ENCODE measurements at regions not wholly inside any gene's neighbourhood (a gene's known extent, or its start where the extent isn't known, plus 50 kb on each side); places are given as distances from the start of the nearest gene placed in this dataset.
"Not testable (repeated sequence)": the region's sequence is repeated elsewhere in the genome, so short reads cannot be mapped to it uniquely, and the experiment has no call there.

DNA sequence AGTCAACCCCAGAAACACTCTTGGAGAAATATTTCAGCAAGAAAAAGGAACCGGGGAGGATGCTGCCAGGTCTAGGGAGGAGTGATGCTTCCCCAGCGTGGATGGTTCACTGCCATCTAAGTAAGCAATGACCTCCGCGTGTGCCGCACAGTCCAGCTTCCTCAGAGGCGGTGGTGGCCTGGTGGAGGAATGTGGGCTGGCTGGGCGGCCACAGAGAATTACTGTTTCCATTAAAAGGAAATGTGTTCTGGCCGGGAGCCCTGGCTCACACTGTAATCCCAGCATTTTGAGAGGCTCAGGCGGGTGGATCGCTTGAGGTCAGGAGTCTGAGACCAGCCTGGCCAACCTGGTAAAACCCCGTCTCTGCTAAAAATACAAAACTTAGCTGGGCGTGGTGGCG, 356.7 kb downstream of the GOLGA6L6 start:
- not testable (repeated sequence) for DNase-seq (ENCODE audit: low read depth); H3K4me3 ChIP-seq (ENCODE audit: low read depth, low read length)

DNA sequence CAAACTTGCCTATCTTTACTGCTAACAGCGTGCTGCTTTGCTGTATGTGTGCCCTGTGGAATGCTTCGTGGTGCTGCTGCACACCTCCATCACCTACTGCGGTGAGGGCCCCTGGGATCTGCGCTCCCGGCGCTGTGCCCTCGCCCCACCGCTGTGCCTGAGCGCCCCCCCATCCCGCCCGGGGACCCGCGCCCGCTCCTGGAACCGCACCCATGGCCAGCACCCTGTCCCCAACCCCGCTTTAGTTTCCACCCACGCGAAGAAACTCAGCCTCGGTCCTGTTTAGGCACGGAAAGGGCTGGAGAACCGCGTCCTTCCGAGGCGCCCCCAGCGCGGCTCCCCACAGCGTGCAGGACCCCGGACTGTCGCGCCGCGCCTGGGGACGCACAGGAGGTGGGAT, 373.4 kb downstream of the GOLGA6L6 start:
- not testable (repeated sequence) for H3K4me3 ChIP-seq (ENCODE audit: low read depth, low read length); DNase-seq (ENCODE audit: low read depth)

DNA sequence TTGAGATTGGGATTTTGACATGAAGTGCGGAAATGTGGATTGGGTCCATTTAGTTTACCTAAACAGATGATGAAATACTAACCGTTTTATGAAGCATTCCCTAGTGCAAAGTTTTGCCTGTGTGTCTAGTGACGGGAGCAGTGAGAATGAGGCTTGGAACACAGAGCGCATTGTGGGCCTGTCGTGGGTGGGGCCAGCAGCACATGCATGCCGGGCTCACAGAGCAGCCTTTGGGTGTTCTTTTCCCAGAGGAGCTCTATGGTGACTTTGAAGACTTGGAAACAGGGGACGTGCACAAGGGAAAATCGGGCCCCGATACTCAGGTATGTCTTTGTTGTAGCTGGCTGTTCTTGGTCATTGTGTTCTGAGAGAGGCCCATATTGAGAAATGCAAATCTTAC, 388.1 kb downstream of the GOLGA6L6 start:
- not testable (repeated sequence) for DNase-seq (ENCODE audit: low read depth); H3K4me3 ChIP-seq (ENCODE audit: low read depth, low read length)

DNA sequence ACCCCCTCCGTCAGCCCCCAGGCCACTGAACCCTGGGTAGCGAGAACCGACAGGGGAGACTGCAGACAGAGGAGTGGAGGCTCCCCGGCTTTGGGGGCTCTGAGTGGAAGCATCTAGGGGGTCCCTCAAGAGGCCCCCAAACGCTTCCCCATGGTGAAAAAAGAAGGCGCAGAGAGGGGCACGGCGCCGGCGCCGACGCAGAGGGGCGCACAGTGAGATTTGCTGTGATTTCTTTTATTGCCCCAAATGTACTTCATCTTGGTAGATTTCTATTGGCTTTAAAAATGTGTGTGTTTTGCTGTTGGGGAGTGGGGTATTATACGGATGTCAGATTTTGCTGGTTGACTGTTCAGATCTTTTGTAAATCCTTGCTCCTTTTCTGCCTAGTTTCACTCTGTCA, 392.9 kb downstream of the GOLGA6L6 start:
- DNase-seq (ENCODE audit: low read depth); H3K4me3 ChIP-seq (ENCODE audit: low read depth, low read length): not testable (repeated sequence)

DNA sequence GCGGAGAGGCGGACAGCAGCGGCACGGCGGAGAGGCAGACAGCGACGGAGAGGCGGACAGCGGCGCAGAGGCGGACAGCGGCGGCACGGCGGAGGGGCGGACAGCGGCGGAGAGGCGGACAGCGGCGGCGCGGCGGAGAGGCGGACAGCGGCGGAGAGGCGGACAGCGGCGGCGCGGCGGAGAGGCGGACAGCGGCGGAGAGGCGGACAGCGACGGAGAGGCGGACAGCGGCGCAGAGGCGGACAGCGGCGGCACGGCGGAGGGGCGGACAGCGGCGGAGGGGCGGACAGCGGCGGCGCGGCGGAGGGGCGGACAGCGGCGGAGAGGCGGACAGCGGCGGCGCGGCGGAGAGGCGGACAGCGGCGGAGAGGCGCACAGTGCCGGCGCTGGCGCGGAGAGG, 393.6 kb downstream of the GOLGA6L6 start:
- not testable (repeated sequence) for H3K4me3 ChIP-seq (ENCODE audit: low read depth, low read length); DNase-seq (ENCODE audit: low read depth)

DNA sequence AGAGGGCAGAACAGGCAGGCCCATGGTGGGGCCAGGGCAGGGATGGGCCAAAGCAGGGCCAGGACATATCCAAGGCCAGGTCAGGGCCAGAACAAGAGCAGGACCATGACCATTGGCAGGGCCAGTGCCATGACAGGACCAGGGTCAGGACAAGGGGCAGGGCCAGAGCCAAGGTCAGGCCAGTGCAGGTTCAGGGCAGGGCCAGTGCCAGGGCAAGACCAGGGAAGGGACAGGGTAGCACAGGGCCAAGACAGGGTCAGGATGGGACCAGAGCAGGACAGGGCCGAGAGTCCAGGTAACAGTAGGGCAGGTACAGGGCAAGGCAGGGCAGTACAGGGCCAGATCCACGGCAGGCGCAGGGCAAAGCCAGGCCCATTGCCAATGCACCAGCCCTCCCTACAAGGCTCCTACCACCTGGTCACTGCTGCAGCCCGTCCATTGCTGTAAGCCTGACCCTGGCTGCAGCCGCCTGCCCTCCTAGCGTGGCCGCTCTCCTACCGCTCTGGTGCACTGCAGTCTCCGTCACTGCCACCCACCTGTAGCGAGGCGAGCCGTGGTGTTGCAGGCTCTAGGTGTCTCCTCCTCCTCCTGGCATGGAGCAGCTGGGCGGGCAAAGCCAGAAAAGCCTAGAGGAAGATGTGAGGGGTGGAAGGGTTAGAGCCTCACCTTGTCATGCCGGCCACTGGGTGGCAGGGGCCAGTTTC, 397.1 kb downstream of the GOLGA6L6 start:
- DNase-seq (ENCODE audit: low read depth); H3K4me3 ChIP-seq (ENCODE audit: low read depth, low read length): not testable (repeated sequence)

DNA sequence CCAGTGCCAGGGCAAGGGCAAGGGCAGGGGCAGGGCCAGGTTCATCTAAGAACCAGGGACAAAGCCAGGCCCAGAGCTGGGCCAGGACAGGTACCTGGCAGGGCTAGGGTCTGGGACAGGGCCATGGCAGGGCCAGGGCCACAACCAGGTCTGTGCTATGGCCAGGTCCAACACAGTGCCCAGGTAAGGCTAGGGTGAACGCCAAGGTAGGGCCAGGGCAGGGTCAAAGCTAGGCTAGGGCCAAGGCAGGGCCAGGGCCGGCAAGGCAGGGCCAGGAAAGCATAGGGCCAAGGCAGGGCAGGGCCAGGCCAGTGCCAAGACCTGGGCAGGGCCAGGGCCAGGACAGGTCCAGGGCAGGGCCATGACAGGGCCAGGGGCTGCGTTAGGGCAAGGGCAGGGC, 398.7 kb downstream of the GOLGA6L6 start:
- not testable (repeated sequence) for H3K4me3 ChIP-seq (ENCODE audit: low read depth, low read length); DNase-seq (ENCODE audit: low read depth)

DNA sequence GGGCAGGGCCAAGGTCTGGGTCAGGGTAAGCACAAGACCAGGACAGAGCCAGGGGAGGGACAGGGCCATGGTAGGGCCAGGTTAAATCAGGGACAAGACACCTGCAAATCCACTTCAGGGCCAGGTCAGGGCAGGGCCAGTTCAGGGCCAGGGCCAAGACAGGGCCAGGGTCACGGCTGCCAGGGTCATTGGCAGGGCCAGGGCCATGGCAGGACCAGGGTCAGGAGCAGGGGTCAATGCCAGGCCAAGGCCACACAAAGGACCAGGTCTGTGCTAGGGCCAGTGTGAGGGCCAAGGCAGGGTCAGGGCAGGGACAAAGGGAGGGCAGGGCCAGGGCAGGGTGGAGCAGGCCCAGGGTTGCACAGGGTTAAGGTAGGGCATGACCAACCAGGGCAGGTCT, 399.2 kb downstream of the GOLGA6L6 start:
- DNase-seq (ENCODE audit: low read depth); H3K4me3 ChIP-seq (ENCODE audit: low read depth, low read length): not testable (repeated sequence)

DNA sequence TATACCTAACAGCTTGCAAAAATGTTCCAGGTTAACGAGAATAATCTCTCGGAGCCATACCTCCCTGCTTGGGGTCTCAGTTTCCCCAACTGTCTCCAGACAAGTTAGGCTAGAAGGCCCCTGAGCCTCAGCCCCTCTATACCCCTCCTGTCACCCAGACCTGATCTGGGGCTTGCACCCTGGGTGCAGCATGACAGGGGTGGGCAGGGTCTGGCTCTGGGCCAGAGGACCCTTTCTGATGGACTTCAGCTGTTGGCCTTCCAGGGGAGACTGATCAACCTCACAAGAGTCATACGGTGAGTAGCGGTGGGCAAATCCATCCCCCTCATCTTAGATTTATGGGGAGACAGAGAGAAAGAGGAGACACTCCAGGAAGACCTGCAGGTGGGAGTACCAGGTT, 416.9 kb downstream of the GOLGA6L6 start:
- not testable (repeated sequence) for H3K4me3 ChIP-seq (ENCODE audit: low read depth, low read length); DNase-seq (ENCODE audit: low read depth)

DNA sequence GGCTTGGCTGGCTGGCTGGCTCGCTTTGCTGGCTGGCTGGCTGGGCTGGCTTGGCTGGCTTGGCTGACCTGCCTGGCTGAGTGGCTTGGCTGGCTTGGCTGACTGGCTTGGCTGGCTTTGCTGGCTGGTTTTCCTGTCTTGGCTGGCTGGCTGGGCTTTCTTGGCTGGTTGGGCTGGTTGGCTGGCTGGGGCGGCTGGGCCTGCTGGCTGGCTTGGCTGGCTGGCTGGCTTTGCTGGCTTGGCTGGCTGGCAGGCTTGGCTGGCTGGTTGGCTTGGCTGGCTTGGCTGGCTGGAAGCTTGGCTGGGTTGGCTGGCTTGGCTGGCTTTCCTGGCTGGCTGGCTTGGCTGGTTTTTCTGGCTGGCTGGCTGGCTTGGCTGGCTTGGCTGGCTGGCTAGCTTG, 435.6 kb downstream of the GOLGA6L6 start:
- DNase-seq (ENCODE audit: low read depth), result no peak
- TF ChIP-seq, protein P1, sequence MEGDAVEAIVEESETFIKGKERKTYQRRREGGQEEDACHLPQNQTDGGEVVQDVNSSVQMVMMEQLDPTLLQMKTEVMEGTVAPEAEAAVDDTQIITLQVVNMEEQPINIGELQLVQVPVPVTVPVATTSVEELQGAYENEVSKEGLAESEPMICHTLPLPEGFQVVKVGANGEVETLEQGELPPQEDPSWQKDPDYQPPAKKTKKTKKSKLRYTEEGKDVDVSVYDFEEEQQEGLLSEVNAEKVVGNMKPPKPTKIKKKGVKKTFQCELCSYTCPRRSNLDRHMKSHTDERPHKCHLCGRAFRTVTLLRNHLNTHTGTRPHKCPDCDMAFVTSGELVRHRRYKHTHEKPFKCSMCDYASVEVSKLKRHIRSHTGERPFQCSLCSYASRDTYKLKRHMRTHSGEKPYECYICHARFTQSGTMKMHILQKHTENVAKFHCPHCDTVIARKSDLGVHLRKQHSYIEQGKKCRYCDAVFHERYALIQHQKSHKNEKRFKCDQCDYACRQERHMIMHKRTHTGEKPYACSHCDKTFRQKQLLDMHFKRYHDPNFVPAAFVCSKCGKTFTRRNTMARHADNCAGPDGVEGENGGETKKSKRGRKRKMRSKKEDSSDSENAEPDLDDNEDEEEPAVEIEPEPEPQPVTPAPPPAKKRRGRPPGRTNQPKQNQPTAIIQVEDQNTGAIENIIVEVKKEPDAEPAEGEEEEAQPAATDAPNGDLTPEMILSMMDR (IDR thresholded peaks at IDR 0.05; ENCODE audit: low read depth, low read length), result no peak
- TF ChIP-seq POLR2A (IDR thresholded peaks at IDR 0.05; ENCODE audit: extremely low read depth, insufficient read length) (no peak), MYC (IDR thresholded peaks at IDR 0.05; ENCODE audit: low read depth, low read length) (no peak)
- TF ChIP-seq, protein P2, sequence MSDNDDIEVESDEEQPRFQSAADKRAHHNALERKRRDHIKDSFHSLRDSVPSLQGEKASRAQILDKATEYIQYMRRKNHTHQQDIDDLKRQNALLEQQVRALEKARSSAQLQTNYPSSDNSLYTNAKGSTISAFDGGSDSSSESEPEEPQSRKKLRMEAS (IDR thresholded peaks at IDR 0.05; ENCODE audit: low read depth, low read length), result no peak
- H3K4me3 ChIP-seq (ENCODE audit: low read depth, low read length), result no peak overlapping the region

DNA sequence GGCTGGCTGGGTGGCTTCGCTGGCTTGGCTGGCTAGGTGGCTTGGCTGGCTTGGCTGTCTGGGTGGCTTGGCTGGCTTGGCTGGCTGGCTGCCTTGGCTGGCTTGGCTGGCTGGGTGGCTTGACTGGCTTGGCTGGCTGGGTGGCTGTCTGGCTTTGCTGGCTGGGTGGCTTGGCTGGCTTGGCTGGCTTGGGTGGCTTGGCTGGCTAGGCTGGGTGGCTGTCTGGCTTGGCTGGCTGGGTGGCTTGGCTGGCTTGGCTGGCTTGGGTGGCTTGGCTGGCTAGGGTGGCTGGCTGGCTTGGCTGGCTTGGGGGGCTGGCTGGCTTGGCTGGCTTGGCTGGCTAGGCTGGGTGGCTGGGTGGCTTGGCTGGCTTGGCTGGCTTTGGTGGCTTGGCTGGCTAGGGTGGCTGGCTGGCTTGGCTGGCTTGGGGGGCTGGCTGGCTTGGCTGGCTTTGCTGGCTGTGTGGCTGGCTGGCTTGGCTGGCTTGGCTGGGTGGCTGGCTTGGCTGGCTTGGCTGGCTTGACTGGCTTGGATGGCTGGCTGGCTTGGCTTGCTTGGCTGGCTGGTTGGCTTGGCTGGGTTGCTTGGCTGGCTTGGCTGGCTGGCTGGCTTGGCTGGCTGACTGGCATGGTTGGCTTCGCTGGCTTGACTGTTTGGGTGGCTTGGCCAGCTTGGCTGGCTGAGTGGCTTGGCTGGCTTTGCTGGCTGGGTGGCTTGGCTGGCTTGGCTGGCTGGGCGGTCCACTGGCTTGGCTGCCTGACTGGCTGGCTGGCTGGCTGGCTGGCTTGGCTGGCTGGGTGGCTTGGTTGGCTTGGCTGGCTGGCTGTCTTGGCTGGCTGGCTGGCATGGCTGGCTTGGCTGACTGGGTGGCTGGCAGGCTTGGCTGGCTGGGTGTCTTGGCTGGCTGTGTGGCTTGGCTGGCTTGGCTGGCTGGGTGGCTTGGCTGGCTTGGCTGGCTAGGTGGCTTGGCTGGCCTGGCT, 436.3 kb downstream of the GOLGA6L6 start:
- DNase-seq (ENCODE audit: low read depth); H3K4me3 ChIP-seq (ENCODE audit: low read depth, low read length): not testable (repeated sequence)

DNA sequence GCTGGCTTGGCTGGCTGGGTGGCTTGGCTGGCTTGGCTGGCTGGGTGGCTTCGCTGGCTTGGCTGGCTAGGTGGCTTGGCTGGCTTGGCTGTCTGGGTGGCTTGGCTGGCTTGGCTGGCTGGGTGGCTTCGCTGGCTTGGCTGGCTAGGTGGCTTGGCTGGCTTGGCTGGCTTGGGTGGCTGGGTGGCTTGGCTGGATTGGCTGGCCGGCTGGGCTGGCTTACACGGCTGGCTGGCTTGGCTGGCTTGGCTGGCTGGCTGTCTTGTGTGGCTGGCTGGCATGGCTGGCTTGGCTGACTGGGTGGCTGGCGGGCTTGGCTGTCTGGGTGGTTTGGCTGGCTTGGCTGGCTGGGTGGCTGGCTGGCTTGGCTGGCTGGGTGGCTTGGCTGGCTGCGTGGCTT, 437.0 kb downstream of the GOLGA6L6 start:
- not testable (repeated sequence) for DNase-seq (ENCODE audit: low read depth); H3K4me3 ChIP-seq (ENCODE audit: low read depth, low read length)

DNA sequence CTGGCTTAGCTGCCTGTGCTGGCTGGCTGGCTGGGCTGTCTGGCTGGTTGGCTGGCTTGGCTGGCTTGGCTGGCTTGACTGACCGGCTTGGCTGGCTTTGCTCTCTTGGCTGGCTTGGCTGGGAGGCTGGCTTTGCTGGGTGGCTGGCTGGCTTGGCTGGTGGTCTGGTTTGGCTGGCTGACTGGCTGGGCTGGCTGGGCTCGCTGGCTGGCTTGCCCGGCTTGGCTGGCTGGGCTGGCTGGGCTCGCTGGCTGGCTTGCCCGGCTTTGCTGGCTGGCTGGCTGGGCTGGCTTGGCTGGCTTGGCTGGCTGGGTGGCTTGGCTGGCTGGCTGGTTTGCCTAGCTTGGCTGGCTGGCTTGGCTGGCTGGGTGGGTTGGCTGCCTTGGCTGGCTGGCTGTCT, 438.7 kb downstream of the GOLGA6L6 start:
- H3K4me3 ChIP-seq (ENCODE audit: low read depth, low read length); DNase-seq (ENCODE audit: low read depth): not testable (repeated sequence)

DNA sequence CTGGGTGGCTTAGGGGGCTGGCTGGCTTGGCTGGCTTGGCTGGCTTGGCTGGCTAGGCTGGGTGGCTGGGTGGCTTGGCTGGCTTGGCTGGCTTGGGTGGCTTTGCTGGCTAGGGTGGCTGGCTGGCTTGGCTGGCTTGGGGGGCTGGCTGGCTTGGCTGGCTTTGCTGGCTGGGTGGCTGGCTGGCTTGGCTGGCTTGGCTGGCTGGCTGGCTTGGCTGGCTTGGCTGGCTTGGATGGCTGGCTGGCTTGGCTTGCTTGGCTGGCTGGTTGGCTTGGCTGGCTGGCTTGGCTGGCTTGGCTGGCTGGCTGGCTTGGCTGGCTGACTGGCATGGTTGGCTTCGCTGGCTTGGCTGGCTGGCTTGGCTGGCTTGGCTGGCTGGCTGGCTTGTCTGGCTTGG, 439.4 kb downstream of the GOLGA6L6 start:
- not testable (repeated sequence) for H3K4me3 ChIP-seq (ENCODE audit: low read depth, low read length); DNase-seq (ENCODE audit: low read depth)

DNA sequence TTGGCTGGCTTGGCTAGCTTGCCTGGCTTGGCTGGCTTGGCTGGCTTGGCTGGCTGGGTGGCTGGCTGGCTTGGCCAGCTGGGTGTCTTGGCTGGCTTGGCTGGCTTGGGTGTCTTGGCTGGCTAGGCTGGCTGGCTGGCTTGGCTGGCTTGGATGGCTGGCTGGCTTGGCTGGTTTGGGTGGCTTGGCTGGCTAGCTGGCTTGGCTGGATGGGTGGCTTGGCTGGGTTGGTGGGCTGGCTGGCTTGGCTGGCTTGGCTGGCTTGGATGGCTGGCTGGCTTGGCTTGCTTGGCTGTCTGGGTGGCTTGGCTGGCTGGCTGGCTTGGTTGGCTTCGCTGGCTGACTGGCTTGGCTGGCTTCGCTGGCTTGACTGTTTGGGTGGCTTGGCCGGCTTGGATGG, 440.3 kb downstream of the GOLGA6L6 start:
- not testable (repeated sequence) for H3K4me3 ChIP-seq (ENCODE audit: low read depth, low read length); DNase-seq (ENCODE audit: low read depth)

DNA sequence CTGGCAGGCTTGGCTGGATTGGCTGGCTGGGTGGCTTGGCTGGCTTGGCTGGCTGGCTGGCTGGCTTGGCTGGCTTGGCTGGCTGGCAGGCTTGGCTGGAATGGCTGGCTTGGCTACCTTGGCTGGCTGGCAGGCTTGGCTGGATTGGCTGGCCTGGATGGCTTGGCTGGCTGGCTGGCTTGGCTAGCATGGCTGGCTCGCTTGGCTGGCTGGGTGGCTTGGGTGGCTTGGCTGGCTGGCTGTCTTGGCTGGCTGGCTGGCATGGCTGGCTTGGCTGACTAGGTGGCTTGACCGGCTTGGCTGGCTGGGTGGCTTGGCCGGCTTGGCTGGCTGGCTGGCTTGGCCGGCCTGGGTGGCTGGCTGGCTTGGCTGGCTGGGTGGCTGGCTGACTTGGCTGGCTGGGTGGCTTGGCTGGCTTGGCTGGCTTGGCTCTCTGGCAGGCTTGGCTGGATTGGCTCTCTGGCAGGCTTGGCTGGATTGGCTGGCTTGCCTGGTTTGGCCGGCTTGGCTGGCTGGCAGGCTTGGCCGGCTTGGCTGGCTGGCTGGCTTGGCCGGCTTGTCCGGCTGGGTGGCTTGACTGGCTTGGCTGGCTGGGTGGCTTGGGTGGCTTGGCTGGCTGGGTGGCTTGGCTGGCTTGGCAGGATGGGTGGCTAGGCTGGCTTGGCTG, 440.9 kb downstream of the GOLGA6L6 start:
- not testable (repeated sequence) for DNase-seq (ENCODE audit: low read depth); H3K4me3 ChIP-seq (ENCODE audit: low read depth, low read length)

DNA sequence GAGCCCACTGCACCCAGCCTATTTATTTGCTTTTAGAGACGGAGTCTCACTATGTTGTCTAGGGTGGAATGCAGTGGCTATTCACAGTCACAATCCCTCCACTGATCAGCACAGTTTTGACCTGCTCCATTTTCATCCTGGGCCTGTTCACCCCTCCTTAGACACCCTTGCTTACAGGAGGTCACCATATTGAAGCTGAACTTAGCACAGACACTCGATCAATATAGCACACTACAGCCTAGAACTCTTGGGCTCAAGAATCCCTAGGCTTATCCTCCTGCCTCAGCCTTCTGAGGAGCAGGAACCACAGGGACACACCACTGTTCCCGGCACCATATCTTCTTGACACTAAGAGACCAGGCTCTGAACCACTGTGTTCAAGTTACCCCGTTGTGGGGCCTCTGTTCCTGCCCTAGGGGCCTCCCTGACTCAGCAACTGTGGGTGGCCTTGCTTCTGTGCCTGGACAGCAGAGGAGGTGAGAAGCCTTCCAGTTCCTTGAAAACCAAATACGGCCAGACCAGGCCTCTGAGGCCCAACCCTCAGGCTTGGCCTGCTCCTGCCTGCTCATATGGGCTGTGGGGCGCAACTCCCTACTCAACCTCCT, 445.8 kb downstream of the GOLGA6L6 start:
- not testable (repeated sequence) for H3K4me3 ChIP-seq (ENCODE audit: low read depth, low read length); DNase-seq (ENCODE audit: low read depth)

Data from NB4 (cell line).